Neural cell (in vitro differentiated cells): ENCODE measurements at regions not wholly inside any gene's neighbourhood (a gene's known extent, or its start where the extent isn't known, plus 50 kb on each side); places are given as distances from the start of the nearest gene placed in this dataset.

ENCODE experiments used
- H2AFZ ChIP-seq: fragments of 200-600, 300-800 bp; sonication (generic), shearing (Covaris generic); 2 replicates; pipeline ENCODE4 v1.6.0; 2014; ENCODE audit warnings: low read depth, mild to moderate bottlenecking, antibody characterized with exemption, low read length, moderate library complexity
- H3F3A ChIP-seq: fragments of 200-600 bp; shearing (Covaris generic); 2 replicates; pipeline ENCODE4 v1.6.1; 2016; ENCODE audit warnings: mild to moderate bottlenecking, moderate library complexity, mixed read lengths, antibody characterized with exemption, low read length; ENCODE audit not compliant: insufficient read depth, poor library complexity, severe bottlenecking
- H3K27ac ChIP-seq: fragments of 200-600, 300-800 bp; sonication (generic), shearing (Covaris generic); 2 replicates; pipeline ENCODE4 v1.5.1; 2014; ENCODE audit warnings: mild to moderate bottlenecking, low read length, moderate library complexity
- H3K27me3 ChIP-seq: fragments of 300-800, 200-600 bp; sonication (generic), shearing (Covaris generic); 2 replicates; pipeline ENCODE4 v1.6.0; 2014; ENCODE audit warnings: mild to moderate bottlenecking, low read depth, low read length, moderate library complexity; ENCODE audit not compliant: insufficient read depth
- H3K36me3 ChIP-seq: fragments of 300-800, 200-600 bp; sonication (generic), shearing (Covaris generic); 2 replicates; pipeline ENCODE4 v1.5.1; 2014; ENCODE audit warnings: mild to moderate bottlenecking, antibody characterized with exemption, low read length, moderate library complexity; ENCODE audit not compliant: insufficient read depth
- H3K4me2 ChIP-seq: fragments of 300-800, 200-600 bp; sonication (generic), shearing (Covaris generic); 2 replicates; pipeline ENCODE4 v1.6.0; 2014; ENCODE audit warnings: mild to moderate bottlenecking, low read length
- H3K4me3 ChIP-seq: fragments of 300-800, 200-600 bp; sonication (generic), shearing (Covaris generic); 2 replicates; pipeline ENCODE4 v1.5.1; 2014; ENCODE audit warnings: mild to moderate bottlenecking, low read length, moderate library complexity
- H3K79me2 ChIP-seq: fragments of 200-600 bp; shearing (Covaris generic); replicated peaks from 2 replicates; pipeline ENCODE4 v1.6.0; 2014; ENCODE audit warnings: mild to moderate bottlenecking, low read length, moderate library complexity; ENCODE audit not compliant: insufficient read depth
- H3K9ac ChIP-seq: fragments of 300-800, 200-600 bp; sonication (generic), shearing (Covaris generic); 2 replicates; pipeline ENCODE4 v1.6.1; 2016; ENCODE audit warnings: mild to moderate bottlenecking, low read length, mixed read lengths
- H3K9me2 ChIP-seq: fragments of 200-600 bp; shearing (Covaris generic); 2 replicates; pipeline ENCODE4 v1.6.1; 2016; ENCODE audit warnings: mild to moderate bottlenecking, low read length, mixed read lengths; ENCODE audit not compliant: insufficient read depth
- H3K9me3 ChIP-seq: fragments of 200-600, 300-800 bp; sonication (generic), shearing (Covaris generic); 2 replicates; pipeline ENCODE4 v1.6.1; 2016; ENCODE audit warnings: mild to moderate bottlenecking, mixed run types, low read length, moderate library complexity, mixed read lengths
- H4K20me1 ChIP-seq: fragments of 200-600 bp; shearing (Covaris generic); 2 replicates; pipeline ENCODE4 v1.6.1; 2016; ENCODE audit warnings: mild to moderate bottlenecking, mixed run types; ENCODE audit not compliant: insufficient read depth
- EP300 ChIP-seq: fragments of 450-650 bp; conservative IDR thresholded peaks from 2 replicates; pipeline ENCODE4 v1.6.1; 2014; ENCODE audit warnings: antibody characterized with exemption, mild to moderate bottlenecking, moderate library complexity; ENCODE audit not compliant: poor library complexity, severe bottlenecking
- EZH2 ChIP-seq: fragments of 200-600, 300-800 bp; shearing (Covaris generic), sonication (generic); IDR thresholded peaks from 2 replicates; pipeline ENCODE4 v1.6.1; 2014; ENCODE audit warnings: antibody characterized with exemption, low read length, borderline replicate concordance, mild to moderate bottlenecking; ENCODE audit not compliant: insufficient read depth, poor library complexity, severe bottlenecking
- MXI1 ChIP-seq: fragments of 450-650 bp; conservative IDR thresholded peaks from 2 replicates; pipeline ENCODE4 v1.6.1; 2014; ENCODE audit warnings: antibody characterized with exemption, mild to moderate bottlenecking; ENCODE audit not compliant: poor library complexity, severe bottlenecking
- POLR2AphosphoS5 ChIP-seq: IDR thresholded peaks from 2 replicates; pipeline ENCODE4 v1.6.1; 2012
- RAD21 ChIP-seq: fragments of 450-650 bp; conservative IDR thresholded peaks from 2 replicates; pipeline ENCODE4 v1.6.1; 2014; ENCODE audit warnings: antibody characterized with exemption, mild to moderate bottlenecking, moderate library complexity
- SMC3 ChIP-seq: fragments of 450-650 bp; conservative IDR thresholded peaks from 2 replicates; pipeline ENCODE4 v1.6.1; 2014; ENCODE audit warnings: antibody characterized with exemption, mild to moderate bottlenecking, moderate library complexity; ENCODE audit not compliant: poor library complexity
- TAF1 ChIP-seq: IDR thresholded peaks from 2 replicates; pipeline ENCODE4 v1.6.1; 2012; ENCODE audit warnings: low read depth
- TF ChIP-seq, protein P1 (sequence below): IDR thresholded peaks from 2 replicates; pipeline ENCODE4 v1.6.1; 2012; ENCODE audit warnings: borderline replicate concordance
- TF ChIP-seq, protein P2 (sequence below): fragments of 450-650 bp; IDR thresholded peaks from 2 replicates; pipeline ENCODE4 v1.5.1; 2014; ENCODE audit warnings: antibody characterized with exemption, mild to moderate bottlenecking, moderate library complexity; ENCODE audit not compliant: poor library complexity, severe bottlenecking

DNA sequence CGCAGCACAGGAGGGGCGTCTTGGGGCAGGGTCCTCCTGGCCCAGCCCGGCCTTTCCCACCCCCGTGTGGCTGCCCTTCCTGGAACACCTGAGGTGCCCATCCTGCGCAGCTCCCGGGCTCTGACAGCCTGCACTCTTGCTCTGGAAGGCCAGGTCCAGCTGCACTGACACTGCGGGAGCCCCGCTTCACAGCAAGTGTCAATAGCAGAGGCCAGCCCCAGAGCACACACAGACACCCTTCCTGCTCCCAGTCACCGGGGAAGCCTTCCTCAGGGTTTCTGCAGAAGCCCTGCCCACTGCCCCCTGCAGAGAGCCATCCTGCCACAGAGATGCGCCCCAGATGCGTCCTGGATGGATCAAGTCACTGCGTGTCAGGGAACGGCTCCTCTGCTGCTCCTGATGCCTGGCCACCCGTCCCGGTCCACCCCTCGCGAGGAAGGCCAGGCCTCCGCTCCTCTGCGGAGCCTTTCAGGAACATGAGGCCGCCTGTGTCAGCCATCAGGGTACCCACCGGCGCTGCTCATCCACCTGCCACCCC is 519.2 kb upstream of the MYT1L start:
- peak overlapping the region; percentile 75 for H3K27ac ChIP-seq
- TF ChIP-seq SMC3 (no peak), MXI1 (no peak), POLR2AphosphoS5 (no peak), EP300 (no peak), EZH2 (no peak), TAF1 (no peak), RAD21 (no peak)
- TF ChIP-seq, protein P1, sequence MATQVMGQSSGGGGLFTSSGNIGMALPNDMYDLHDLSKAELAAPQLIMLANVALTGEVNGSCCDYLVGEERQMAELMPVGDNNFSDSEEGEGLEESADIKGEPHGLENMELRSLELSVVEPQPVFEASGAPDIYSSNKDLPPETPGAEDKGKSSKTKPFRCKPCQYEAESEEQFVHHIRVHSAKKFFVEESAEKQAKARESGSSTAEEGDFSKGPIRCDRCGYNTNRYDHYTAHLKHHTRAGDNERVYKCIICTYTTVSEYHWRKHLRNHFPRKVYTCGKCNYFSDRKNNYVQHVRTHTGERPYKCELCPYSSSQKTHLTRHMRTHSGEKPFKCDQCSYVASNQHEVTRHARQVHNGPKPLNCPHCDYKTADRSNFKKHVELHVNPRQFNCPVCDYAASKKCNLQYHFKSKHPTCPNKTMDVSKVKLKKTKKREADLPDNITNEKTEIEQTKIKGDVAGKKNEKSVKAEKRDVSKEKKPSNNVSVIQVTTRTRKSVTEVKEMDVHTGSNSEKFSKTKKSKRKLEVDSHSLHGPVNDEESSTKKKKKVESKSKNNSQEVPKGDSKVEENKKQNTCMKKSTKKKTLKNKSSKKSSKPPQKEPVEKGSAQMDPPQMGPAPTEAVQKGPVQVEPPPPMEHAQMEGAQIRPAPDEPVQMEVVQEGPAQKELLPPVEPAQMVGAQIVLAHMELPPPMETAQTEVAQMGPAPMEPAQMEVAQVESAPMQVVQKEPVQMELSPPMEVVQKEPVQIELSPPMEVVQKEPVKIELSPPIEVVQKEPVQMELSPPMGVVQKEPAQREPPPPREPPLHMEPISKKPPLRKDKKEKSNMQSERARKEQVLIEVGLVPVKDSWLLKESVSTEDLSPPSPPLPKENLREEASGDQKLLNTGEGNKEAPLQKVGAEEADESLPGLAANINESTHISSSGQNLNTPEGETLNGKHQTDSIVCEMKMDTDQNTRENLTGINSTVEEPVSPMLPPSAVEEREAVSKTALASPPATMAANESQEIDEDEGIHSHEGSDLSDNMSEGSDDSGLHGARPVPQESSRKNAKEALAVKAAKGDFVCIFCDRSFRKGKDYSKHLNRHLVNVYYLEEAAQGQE, result no peak
- TF ChIP-seq, protein P2, sequence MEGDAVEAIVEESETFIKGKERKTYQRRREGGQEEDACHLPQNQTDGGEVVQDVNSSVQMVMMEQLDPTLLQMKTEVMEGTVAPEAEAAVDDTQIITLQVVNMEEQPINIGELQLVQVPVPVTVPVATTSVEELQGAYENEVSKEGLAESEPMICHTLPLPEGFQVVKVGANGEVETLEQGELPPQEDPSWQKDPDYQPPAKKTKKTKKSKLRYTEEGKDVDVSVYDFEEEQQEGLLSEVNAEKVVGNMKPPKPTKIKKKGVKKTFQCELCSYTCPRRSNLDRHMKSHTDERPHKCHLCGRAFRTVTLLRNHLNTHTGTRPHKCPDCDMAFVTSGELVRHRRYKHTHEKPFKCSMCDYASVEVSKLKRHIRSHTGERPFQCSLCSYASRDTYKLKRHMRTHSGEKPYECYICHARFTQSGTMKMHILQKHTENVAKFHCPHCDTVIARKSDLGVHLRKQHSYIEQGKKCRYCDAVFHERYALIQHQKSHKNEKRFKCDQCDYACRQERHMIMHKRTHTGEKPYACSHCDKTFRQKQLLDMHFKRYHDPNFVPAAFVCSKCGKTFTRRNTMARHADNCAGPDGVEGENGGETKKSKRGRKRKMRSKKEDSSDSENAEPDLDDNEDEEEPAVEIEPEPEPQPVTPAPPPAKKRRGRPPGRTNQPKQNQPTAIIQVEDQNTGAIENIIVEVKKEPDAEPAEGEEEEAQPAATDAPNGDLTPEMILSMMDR, result no peak
- H3K79me2 ChIP-seq, result no peaks in the 10 kb centered on the region

DNA sequence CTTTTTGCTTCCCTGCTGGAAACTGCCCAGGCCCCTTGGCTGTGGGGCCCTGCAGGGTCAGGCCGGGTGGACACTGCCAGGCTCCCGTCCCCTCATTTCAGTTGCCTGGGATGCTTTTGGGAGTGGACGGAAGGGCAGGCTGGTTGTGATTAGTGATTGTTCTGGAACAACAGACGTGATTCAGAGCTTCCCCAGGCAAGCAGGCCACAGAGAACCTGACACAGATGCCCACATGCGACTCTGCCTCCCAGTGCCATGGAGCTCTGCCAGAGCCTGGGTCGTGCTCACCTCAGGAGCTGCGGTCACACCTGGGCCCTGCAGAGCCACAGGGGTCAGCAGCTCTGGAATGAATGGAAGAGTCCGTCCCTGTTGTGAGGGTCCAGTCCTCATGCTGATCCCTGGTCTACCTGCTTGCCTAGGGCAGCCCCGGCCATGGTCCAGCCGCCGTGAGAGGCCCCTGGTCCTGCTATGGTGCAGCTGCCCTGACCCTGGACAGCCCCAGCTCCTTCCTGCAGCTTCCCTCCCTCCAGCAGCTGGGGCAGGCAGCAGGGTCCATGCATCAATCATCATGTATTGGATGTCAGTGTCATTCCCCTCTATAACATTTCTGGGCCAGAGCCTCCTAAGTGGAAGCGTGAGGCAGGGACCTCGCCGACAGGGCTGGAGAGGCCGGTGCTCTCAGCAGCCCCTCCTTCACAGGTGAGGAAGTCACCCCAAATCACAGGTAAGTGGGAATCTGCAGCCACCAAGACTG is 518.6 kb upstream of the MYT1L start:
- no peaks in the 10 kb centered on the region for H4K20me1 ChIP-seq
- H3K9me3 ChIP-seq, result no peaks in the 10 kb centered on the region
- H3K27ac ChIP-seq, result peak overlapping the region; percentile 75

More for the DNA sequence above, 519.2 kb upstream of the MYT1L start:
- Histone ChIP-seq H3K27me3 (no peaks in the 10 kb centered on the region), H3K9me2 (no peaks in the 10 kb centered on the region), H2AFZ (no peak overlapping the region), H3K4me2 (no peak overlapping the region), H3K4me3 (no peak overlapping the region), H3K9ac (peak overlapping the region; percentile 59), H3K9me3 (no peaks in the 10 kb centered on the region), H4K20me1 (no peaks in the 10 kb centered on the region), H3K36me3 (no peaks in the 10 kb centered on the region), H3F3A (no peaks in the 10 kb centered on the region)

More for the DNA sequence above, 518.6 kb upstream of the MYT1L start:
- H3K27me3 ChIP-seq, result no peaks in the 10 kb centered on the region
- H2AFZ ChIP-seq, result no peak overlapping the region
- H3K4me2 ChIP-seq, result no peak overlapping the region
- TF ChIP-seq, protein P1, result no peak
- TF ChIP-seq EP300 (no peak), POLR2AphosphoS5 (no peak), MXI1 (no peak), EZH2 (no peak), TAF1 (no peak), SMC3 (no peak), RAD21 (no peak)
- TF ChIP-seq, protein P2, result no peak
- H3K79me2 ChIP-seq, result no peaks in the 10 kb centered on the region
- H3K9ac ChIP-seq, result peak overlapping the region; percentile 59
- H3K36me3 ChIP-seq, result no peaks in the 10 kb centered on the region
- no peak overlapping the region for H3K4me3 ChIP-seq
- no peaks in the 10 kb centered on the region for H3F3A ChIP-seq
- no peaks in the 10 kb centered on the region for H3K9me2 ChIP-seq
